Thyroid gland (tissue), 4 donors: ENCODE measurements at regions not wholly inside any gene's neighbourhood (a gene's known extent, or its start where the extent isn't known, plus 50 kb on each side); places are given as distances from the start of the nearest gene placed in this dataset.

ENCODE experiments used
- POLR2A ChIP-seq, 2 donors: fragments of 450-650 bp; IDR thresholded peaks; one replicate each; pipeline ENCODE4 v1.6.1; 2017; ENCODE audit warnings: antibody characterized with exemption in 2 of 2, mild to moderate bottlenecking in 2 of 2, moderate library complexity in 1 of 2
- TF ChIP-seq, protein P1 (sequence below), 6 experiments: fragments of 200-600 bp in 3 of 6; fragments of 450-650 bp in 3 of 6; sonication (generic) in 3 of 6; IDR thresholded peaks; one replicate each; pipeline ENCODE4 v1.5.1; 2016 to 2019; ENCODE audit warnings: antibody characterized with exemption in 6 of 6, mild to moderate bottlenecking in 2 of 6, inconsistent platforms in 1 of 6, moderate library complexity in 1 of 6

DNA sequence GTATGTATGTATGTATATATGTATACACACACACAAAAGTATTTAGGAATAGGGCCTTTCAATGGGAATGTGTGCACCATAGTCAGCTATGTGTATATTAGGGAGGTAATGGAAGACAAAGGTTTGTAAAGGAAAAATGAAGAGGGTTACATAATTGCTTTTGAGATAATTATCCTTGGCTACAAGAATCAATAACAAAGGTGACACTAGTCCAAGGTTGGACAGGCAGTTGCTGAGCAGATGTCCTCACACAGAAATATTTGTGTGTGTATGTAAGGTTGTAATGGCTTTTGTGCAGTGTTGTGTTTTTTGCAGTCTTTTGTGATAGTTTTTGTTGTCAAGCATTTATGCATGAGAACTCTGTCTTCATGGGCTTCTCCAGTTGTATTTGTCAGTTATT, 157.9 kb upstream of the MARCKS start:
- no peak for TF ChIP-seq POLR2A (IDR thresholded peaks at IDR 0.05)
- TF ChIP-seq, protein P1, sequence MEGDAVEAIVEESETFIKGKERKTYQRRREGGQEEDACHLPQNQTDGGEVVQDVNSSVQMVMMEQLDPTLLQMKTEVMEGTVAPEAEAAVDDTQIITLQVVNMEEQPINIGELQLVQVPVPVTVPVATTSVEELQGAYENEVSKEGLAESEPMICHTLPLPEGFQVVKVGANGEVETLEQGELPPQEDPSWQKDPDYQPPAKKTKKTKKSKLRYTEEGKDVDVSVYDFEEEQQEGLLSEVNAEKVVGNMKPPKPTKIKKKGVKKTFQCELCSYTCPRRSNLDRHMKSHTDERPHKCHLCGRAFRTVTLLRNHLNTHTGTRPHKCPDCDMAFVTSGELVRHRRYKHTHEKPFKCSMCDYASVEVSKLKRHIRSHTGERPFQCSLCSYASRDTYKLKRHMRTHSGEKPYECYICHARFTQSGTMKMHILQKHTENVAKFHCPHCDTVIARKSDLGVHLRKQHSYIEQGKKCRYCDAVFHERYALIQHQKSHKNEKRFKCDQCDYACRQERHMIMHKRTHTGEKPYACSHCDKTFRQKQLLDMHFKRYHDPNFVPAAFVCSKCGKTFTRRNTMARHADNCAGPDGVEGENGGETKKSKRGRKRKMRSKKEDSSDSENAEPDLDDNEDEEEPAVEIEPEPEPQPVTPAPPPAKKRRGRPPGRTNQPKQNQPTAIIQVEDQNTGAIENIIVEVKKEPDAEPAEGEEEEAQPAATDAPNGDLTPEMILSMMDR (IDR thresholded peaks at IDR 0.05) = no peak
